ENCODE measurements at regions not wholly inside any gene's neighbourhood (a gene's known extent, or its start where the extent isn't known, plus 50 kb on each side); places are given as distances from the start of the nearest gene placed in this dataset.
A peak's percentile ranks its signal among the peaks of the same experiment; 100 is the strongest.
"Not testable (repeated sequence)": the region's sequence is repeated elsewhere in the genome, so short reads cannot be mapped to it uniquely, and the experiment has no call there.

- 0% methylated on average over 18 of the region's 79 CpGs; no CpG with 5 or more reads in 1 of the 2 donors for WGBS, 2 donors
- H3K4me3 ChIP-seq (ENCODE audit: low read depth, poor library complexity, severe bottlenecking); intact Hi-C loops (cut with DNase I; ENCODE audit: low total_unique reads); DNase-seq (ENCODE audit: low spot score in 2 of 2): not testable (repeated sequence)
Measured at GRCh38 chr7:65140543-65141404, 134.3 kb upstream of the ERV3-1 start.

DNA sequence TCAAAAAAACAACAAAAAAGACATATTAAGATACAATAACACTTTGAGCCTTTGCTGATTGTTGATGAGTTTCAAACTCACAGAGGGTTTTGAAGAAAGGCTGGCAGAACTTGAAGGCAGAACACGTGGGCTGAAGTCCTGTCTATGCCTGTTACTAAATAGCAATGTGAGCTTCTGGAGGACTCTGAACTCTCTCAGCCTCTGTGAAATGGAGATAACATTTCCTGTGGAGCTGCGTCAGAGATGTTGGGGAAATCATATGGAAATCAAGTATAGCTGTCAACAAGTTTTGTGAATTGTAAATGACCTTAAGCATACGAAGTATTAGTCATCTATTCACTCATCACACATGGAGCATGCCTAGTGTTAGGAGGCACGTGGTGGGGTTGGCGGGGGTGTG is 130.4 kb upstream of the ERV3-1 start:
- intact Hi-C loops (cut with DNase I; ENCODE audit: low total_unique reads); H3K4me3 ChIP-seq (ENCODE audit: low read depth, poor library complexity, severe bottlenecking); DNase-seq (ENCODE audit: low spot score in 2 of 2): not testable (repeated sequence)
- no CpG with 5 or more reads among the region's 5 CpGs for WGBS, 2 donors

DNA sequence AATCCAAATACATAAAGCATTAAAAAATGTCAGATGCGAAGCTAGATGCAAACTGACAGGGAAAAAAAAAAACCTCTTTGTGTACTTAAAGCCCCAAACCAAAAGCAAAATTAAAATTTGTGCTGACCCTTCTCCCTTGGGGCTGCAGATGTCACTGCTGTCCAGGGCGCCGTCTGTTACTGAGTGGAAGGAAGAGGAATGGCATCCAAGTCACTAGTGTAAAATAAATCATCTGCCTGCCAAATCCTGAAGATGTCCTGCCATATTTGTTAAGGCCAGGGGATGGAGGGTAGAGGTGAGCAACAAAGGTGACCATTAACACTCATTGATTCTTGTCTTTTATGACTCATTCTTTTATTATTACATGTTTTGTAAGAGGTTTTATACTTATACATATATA is 126.6 kb upstream of the ERV3-1 start:
- DNase-seq (ENCODE audit: low spot score in 2 of 2); intact Hi-C loops (cut with DNase I; ENCODE audit: low total_unique reads); H3K4me3 ChIP-seq (ENCODE audit: low read depth, poor library complexity, severe bottlenecking): not testable (repeated sequence)
- WGBS, 2 donors, result no CpG with 5 or more reads among the region's 3 CpGs

GRCh38 chr7:65132256-65132655 is 125.8 kb upstream of the ERV3-1 start:
- intact Hi-C loops (cut with DNase I; ENCODE audit: low total_unique reads); H3K4me3 ChIP-seq (ENCODE audit: low read depth, poor library complexity, severe bottlenecking): not testable (repeated sequence)
- WGBS, 2 donors, result no CpG with 5 or more reads among the region's 1 CpG

DNA sequence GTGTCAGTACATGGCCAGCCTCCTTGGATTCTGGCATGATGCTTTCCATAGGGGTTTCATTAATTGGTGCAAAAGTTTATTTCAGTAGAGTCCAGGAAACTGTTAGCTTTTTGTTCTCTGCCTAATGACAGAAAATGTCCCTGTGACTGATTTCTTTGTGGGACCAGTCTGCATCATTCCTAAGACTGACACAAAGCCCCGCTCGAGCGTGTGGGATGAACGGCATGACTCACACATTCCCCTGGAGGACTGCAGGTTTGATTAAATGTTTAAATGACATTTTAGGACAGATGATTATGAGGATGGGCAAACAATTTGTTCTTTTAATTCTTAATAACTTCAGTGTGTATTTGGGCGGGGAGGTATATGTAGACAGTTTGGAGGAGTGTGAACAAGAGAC is 120.9 kb upstream of the ERV3-1 start:
- no CpG with 5 or more reads among the region's 5 CpGs for WGBS, 2 donors
- intact Hi-C loops (cut with DNase I; ENCODE audit: low total_unique reads); DNase-seq (ENCODE audit: low spot score in 2 of 2); H3K4me3 ChIP-seq (ENCODE audit: low read depth, poor library complexity, severe bottlenecking): not testable (repeated sequence)

More at GRCh38 chr7:65132256-65132655, 125.8 kb upstream of the ERV3-1 start:
- DNase-seq (ENCODE audit: low spot score in 2 of 2), result not testable (repeated sequence)

- intact Hi-C loops (cut with DNase I; ENCODE audit: low total_unique reads), result not testable (repeated sequence)
Measured at GRCh38 chr7:65124600-65124999, 118.1 kb upstream of the ERV3-1 start.

DNA sequence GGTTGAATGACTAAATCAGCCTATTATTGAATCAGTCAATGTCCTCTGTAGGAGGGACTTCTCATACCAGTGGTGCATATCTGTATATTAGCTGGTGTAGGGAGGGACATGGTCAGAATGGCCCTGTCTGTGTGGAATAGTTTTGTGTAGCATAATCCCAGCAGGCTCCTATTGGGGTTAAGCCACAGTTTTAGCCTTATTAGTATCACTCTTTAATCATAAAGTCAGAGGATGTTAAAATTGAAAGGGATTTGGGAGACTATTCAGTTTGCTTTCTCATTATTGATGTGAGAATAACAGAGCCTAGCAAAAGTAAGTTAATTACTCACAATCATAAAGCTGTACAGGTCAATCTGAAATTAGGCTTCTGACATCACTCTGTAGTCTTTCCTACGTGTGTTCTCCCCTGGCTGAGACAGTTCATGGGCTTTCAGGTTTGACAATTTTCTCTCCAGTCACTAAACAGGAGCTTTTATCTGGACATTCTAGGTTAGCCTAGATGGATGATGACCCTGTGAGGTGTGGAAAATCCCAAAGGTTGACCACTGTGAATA is 99.2 kb upstream of the ERV3-1 start:
- DNase-seq (ENCODE audit: low spot score in 2 of 2); intact Hi-C loops (cut with DNase I; ENCODE audit: low total_unique reads); H3K4me3 ChIP-seq (ENCODE audit: low read depth, poor library complexity, severe bottlenecking): not testable (repeated sequence)
- 58 to 95% methylated on average over 1 of the region's 1 CpG for WGBS, 2 donors

More at GRCh38 chr7:65124600-65124999, 118.1 kb upstream of the ERV3-1 start:
- WGBS, 2 donors, result no CpG with 5 or more reads among the region's 1 CpG
- not testable (repeated sequence) for H3K4me3 ChIP-seq (ENCODE audit: low read depth, poor library complexity, severe bottlenecking); DNase-seq (ENCODE audit: low spot score in 2 of 2)

DNA sequence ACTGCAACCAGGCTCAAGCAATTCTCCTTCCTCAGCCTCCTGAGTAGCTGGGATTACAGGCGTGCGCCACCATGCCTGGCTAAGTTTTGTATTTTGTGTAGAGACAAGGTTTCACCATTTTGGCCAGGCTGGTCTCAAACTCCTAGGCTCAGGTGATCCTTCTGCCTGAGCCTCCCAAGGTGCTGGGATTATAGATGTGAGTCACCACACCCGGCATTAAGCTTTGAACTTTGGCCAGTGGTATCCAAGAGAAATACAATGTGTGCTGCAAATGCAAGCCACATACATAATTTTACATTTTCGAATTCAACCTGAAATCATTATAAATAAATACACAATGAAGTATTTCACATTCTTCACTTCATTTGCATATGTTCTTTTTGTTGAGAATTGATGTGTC is 94.0 kb upstream of the ERV3-1 start:
- H3K4me3 ChIP-seq (ENCODE audit: low read depth, poor library complexity, severe bottlenecking); intact Hi-C loops (cut with DNase I; ENCODE audit: low total_unique reads); DNase-seq (ENCODE audit: low spot score in 2 of 2): not testable (repeated sequence)
- 93% methylated on average over 4 of the region's 4 CpGs for WGBS, 2 donors

GRCh38 chr7:65081669-65082055 is 75.2 kb upstream of the ERV3-1 start:
- H3K4me3 ChIP-seq (ENCODE audit: low read depth, poor library complexity, severe bottlenecking); intact Hi-C loops (cut with DNase I; ENCODE audit: low total_unique reads): not testable (repeated sequence)
- 92 to 96% methylated on average over 18 to 19 of the region's 19 CpGs for WGBS, 2 donors
- peak in 1 of 2 donors; percentile 14 for DNase-seq (ENCODE audit: low spot score in 2 of 2)

GRCh38 chr7:65080799-65081668 is 74.5 kb upstream of the ERV3-1 start:
- peak overlapping the region; percentile 68 for H3K4me3 ChIP-seq (ENCODE audit: low read depth, poor library complexity, severe bottlenecking)
- peak; percentile 92 to 98 for DNase-seq (ENCODE audit: low spot score in 2 of 2)
- intact Hi-C loops (cut with DNase I; ENCODE audit: low total_unique reads), result not testable (repeated sequence)
- WGBS, 2 donors, result 1 to 4% methylated on average over 24 to 31 of the region's 53 CpGs

GRCh38 chr7:65074959-65075358 is 68.5 kb upstream of the ERV3-1 start:
- DNase-seq (ENCODE audit: low spot score in 2 of 2); intact Hi-C loops (cut with DNase I; ENCODE audit: low total_unique reads); H3K4me3 ChIP-seq (ENCODE audit: low read depth, poor library complexity, severe bottlenecking): not testable (repeated sequence)
- 90 to 95% methylated on average over 19 to 23 of the region's 33 CpGs for WGBS, 2 donors

DNA sequence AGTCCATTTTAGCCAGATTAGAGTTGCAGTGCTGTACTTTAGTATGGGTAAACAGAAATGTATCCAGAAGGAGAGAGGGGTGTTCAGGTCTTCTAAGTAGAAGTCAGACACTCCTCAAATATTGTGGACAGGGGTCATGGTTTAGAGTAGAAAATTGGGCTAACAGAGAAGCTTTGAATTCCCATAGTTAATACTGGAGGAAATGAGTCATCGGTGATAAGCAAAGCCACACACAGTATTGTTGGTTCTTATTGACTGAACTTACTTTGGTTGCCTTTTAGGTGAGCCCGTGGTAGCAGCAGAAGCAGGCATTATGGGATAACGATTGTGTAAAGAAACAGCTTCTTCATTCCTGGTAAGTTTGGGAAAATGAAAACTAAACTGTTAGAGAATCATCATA is 66.7 kb upstream of the ERV3-1 start:
- WGBS, 2 donors, result 86% methylated on average over 3 of the region's 3 CpGs; no CpG with 5 or more reads in 1 of the 2 donors
- DNase-seq (ENCODE audit: low spot score in 2 of 2); intact Hi-C loops (cut with DNase I; ENCODE audit: low total_unique reads); H3K4me3 ChIP-seq (ENCODE audit: low read depth, poor library complexity, severe bottlenecking): not testable (repeated sequence)

GRCh38 chr7:65071854-65072431 is 65.5 kb upstream of the ERV3-1 start:
- DNase-seq (ENCODE audit: low spot score in 2 of 2); intact Hi-C loops (cut with DNase I; ENCODE audit: low total_unique reads); H3K4me3 ChIP-seq (ENCODE audit: low read depth, poor library complexity, severe bottlenecking): not testable (repeated sequence)
- 97 to 99% methylated on average over 7 of the region's 7 CpGs for WGBS, 2 donors

GRCh38 chr7:65069476-65069875 is 63.0 kb upstream of the ERV3-1 start:
- WGBS, 2 donors, result 100% methylated on average over 1 of the region's 1 CpG
- H3K4me3 ChIP-seq (ENCODE audit: low read depth, poor library complexity, severe bottlenecking); intact Hi-C loops (cut with DNase I; ENCODE audit: low total_unique reads); DNase-seq (ENCODE audit: low spot score in 2 of 2): not testable (repeated sequence)

Measured in lower leg skin (tissue), 3 donors.